Loucy (cell line): ENCODE measurements at regions not wholly inside any gene's neighbourhood (a gene's known extent, or its start where the extent isn't known, plus 50 kb on each side); places are given as distances from the start of the nearest gene placed in this dataset.

Source experiments
- EZH2phosphoT487 ChIP-seq: fragments of 200-600 bp; IDR thresholded peaks from 2 replicates; pipeline ENCODE4 v1.6.1; 2018; ENCODE audit warnings: antibody characterized with exemption, mild to moderate bottlenecking, moderate library complexity, borderline replicate concordance
- TF ChIP-seq, protein P1 (sequence below): fragments of 200-600 bp; sonication (generic); conservative IDR thresholded peaks from 2 replicates; pipeline ENCODE4 v1.5.1; 2014; ENCODE audit warnings: mild to moderate bottlenecking, antibody characterized with exemption, low read length

DNA sequence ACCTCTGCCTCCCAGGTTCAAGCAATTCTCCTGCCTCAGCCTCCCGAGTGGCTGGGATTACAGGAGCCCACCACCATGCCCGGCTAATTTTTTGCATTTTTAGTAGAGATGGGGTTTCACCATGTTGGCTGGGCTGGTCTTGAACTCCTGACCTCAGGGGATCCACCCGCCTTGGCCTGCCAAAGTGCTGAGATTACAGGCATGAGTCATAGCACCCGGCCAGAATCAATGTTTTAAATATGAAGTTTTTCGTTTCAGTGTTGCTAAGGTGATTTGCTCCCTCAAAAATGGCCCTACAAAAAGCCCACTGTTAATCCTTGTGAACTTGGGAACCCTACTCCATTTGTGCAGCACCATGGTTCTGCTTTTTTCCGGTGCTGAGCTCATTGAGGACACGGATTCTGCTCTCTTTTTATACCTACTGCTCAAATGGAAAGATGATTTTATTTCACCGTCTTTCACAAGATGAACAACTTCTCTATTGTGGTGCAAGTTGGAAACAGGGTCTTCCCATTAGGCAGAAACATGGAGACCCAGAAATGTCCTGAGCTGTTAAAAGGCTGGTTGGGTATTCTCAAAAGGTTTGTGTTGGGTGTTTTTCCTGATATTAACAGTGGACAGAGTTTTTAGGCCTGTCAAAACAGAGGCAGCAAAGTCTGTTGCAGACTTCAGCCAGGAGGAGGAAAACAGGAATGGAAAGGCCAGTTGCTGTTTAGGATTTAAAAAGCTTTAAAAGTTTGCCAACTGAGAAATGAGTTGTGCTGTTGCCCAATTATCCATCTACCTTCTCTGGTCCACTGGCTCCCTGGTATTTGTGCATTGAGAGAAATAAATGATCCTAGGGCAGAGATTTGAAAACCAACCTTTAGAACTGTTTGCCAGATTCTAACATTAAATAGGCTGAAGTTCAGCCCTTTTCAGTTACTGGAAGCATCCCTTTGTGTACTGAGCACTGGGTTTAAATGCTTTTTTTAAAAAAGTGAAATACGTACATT lies 85.8 kb downstream of the ATP23 start:
- TF ChIP-seq, protein P1, sequence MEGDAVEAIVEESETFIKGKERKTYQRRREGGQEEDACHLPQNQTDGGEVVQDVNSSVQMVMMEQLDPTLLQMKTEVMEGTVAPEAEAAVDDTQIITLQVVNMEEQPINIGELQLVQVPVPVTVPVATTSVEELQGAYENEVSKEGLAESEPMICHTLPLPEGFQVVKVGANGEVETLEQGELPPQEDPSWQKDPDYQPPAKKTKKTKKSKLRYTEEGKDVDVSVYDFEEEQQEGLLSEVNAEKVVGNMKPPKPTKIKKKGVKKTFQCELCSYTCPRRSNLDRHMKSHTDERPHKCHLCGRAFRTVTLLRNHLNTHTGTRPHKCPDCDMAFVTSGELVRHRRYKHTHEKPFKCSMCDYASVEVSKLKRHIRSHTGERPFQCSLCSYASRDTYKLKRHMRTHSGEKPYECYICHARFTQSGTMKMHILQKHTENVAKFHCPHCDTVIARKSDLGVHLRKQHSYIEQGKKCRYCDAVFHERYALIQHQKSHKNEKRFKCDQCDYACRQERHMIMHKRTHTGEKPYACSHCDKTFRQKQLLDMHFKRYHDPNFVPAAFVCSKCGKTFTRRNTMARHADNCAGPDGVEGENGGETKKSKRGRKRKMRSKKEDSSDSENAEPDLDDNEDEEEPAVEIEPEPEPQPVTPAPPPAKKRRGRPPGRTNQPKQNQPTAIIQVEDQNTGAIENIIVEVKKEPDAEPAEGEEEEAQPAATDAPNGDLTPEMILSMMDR = no peak
- no peak for TF ChIP-seq EZH2phosphoT487
